ENCODE measurements at regions not wholly inside any gene's neighbourhood (a gene's known extent, or its start where the extent isn't known, plus 50 kb on each side); places are given as distances from the start of the nearest gene placed in this dataset.

DNA sequence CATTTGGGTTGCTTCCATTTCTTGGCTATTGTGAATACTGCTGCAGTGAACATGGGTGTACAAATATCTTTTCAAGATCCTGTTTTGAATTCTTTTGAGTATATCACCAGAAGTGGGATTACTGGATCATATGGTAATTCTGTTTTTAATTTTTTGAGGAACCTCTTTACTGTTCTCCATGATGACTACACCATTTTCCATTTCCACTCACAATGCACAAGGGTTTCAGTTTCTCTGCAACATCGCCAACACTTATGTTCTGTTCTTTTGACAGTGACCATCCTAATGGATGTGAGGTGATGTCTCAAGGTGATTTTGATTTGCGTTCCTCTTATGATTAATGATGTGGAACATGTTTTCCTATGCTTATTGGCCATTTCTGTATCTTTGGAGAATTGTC, 214.4 kb upstream of the ZFP64 start:
- TF ChIP-seq TAF1 (conservative IDR thresholded peaks at IDR 0.05) (no peak), CTCF (IDR thresholded peaks at IDR 0.05; ENCODE audit: low read depth, low read length, missing input control) (no peak), YY1 (IDR thresholded peaks at IDR 0.05) (no peak), MAX (IDR thresholded peaks at IDR 0.05) (no peak), SP1 (IDR thresholded peaks at IDR 0.05) (no peak), ZBTB33 (IDR thresholded peaks at IDR 0.05) (no peak), GABPA (IDR thresholded peaks at IDR 0.05 in 1 of 2, conservative IDR thresholded peaks at IDR 0.05 in 1 of 2) (no peak), HNF4G (IDR thresholded peaks at IDR 0.05) (no peak), RAD21 (IDR thresholded peaks at IDR 0.05) (no peak)
- TF ChIP-seq, protein P1, sequence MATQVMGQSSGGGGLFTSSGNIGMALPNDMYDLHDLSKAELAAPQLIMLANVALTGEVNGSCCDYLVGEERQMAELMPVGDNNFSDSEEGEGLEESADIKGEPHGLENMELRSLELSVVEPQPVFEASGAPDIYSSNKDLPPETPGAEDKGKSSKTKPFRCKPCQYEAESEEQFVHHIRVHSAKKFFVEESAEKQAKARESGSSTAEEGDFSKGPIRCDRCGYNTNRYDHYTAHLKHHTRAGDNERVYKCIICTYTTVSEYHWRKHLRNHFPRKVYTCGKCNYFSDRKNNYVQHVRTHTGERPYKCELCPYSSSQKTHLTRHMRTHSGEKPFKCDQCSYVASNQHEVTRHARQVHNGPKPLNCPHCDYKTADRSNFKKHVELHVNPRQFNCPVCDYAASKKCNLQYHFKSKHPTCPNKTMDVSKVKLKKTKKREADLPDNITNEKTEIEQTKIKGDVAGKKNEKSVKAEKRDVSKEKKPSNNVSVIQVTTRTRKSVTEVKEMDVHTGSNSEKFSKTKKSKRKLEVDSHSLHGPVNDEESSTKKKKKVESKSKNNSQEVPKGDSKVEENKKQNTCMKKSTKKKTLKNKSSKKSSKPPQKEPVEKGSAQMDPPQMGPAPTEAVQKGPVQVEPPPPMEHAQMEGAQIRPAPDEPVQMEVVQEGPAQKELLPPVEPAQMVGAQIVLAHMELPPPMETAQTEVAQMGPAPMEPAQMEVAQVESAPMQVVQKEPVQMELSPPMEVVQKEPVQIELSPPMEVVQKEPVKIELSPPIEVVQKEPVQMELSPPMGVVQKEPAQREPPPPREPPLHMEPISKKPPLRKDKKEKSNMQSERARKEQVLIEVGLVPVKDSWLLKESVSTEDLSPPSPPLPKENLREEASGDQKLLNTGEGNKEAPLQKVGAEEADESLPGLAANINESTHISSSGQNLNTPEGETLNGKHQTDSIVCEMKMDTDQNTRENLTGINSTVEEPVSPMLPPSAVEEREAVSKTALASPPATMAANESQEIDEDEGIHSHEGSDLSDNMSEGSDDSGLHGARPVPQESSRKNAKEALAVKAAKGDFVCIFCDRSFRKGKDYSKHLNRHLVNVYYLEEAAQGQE (IDR thresholded peaks at IDR 0.05) = no peak
- TF ChIP-seq, protein P2, sequence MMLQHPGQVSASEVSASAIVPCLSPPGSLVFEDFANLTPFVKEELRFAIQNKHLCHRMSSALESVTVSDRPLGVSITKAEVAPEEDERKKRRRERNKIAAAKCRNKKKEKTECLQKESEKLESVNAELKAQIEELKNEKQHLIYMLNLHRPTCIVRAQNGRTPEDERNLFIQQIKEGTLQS (IDR thresholded peaks at IDR 0.05) = no peak
